Panc1 (cell line): ENCODE measurements at regions not wholly inside any gene's neighbourhood (a gene's known extent, or its start where the extent isn't known, plus 50 kb on each side); places are given as distances from the start of the nearest gene placed in this dataset.

Experiments
- ATAC-seq: fragments of 200-7000 bp; cut with Tn5 transposase; 2 replicates; pipeline ENCODE4 v1.9.1; 2020; ENCODE audit warnings: mild to moderate bottlenecking, moderate library complexity
- BruUV-seq: library from RNA; stranded (reverse); fragments of 400-500 nt; replicated peaks from 2 replicates; lab custom pipeline; 2021; lab: Mats Ljungman, UMichigan
- CTCF ChIA-PET: fragments of 300-600 bp; sonication (Branson Sonifier 250); formaldehyde crosslinking; loops from one replicate; lab custom pipeline; 2022; ENCODE audit warnings: antibody characterized with exemption; lab: Charles Lee
- POLR2A ChIA-PET: fragments of 300-600 bp; sonication (Branson Sonifier 250); formaldehyde crosslinking; loops from one replicate; lab custom pipeline; 2022; ENCODE audit warnings: antibody characterized with exemption; lab: Charles Lee
- DNase-seq: peaks from one replicate; pipeline ENCODE4 v3.0.0-alpha.2; 2010; ENCODE audit warnings: low read depth, low spot score
- H3K27ac ChIP-seq: 2 replicates; pipeline ENCODE4 v1.5.1; 2011; ENCODE audit warnings: mild to moderate bottlenecking, low read length, inconsistent platforms
- H3K27me3 ChIP-seq: fragments of 200-500 bp; sonication (Bioruptor generic); 2 replicates; pipeline ENCODE4 v1.6.0; 2014; ENCODE audit warnings: low read length, inconsistent platforms; ENCODE audit not compliant: control insufficient read depth, insufficient read depth
- H3K36me3 ChIP-seq: fragments of 200-500 bp; sonication (Bioruptor generic); 2 replicates; pipeline ENCODE4 v1.5.1; 2014; ENCODE audit warnings: inconsistent platforms, mild to moderate bottlenecking, low read length, moderate library complexity; ENCODE audit not compliant: control insufficient read depth, insufficient read depth
- H3K4me1 ChIP-seq: 2 replicates; pipeline ENCODE4 v1.5.1; 2011; ENCODE audit warnings: inconsistent platforms, mild to moderate bottlenecking, low read length, moderate library complexity; ENCODE audit not compliant: control insufficient read depth, insufficient read depth
- H3K4me3 ChIP-seq, 2 experiments: 2 replicates each; pipeline ENCODE4 v1.5.1; 2011 to 2012; ENCODE audit warnings: low read depth in 2 of 2, low read length in 2 of 2, mild to moderate bottlenecking in 2 of 2, inconsistent platforms in 1 of 2, moderate library complexity in 1 of 2
- H3K9me3 ChIP-seq: fragments of 200-500 bp; sonication (Bioruptor generic); 2 replicates; pipeline ENCODE4 v1.5.1; 2014; ENCODE audit warnings: low read depth, mild to moderate bottlenecking, inconsistent platforms, low read length, moderate library complexity; ENCODE audit not compliant: control insufficient read depth, insufficient read depth
- CTCF ChIP-seq: fragments of 450-650 bp; IDR thresholded peaks from 2 replicates; pipeline ENCODE4 v1.5.1; 2017; ENCODE audit warnings: mild to moderate bottlenecking
- POLR2AphosphoS5 ChIP-seq: IDR thresholded peaks from 2 replicates; pipeline ENCODE4 v1.6.1; 2012; ENCODE audit warnings: mild to moderate bottlenecking, low read depth, low read length, moderate library complexity
- REST ChIP-seq, 2 experiments: IDR thresholded peaks; 2 replicates each; pipeline ENCODE4 v1.6.1; 2011 to 2012; ENCODE audit warnings: low read depth in 2 of 2, control low read depth in 1 of 2, low read length in 1 of 2, mild to moderate bottlenecking in 1 of 2, moderate library complexity in 1 of 2; ENCODE audit not compliant: insufficient read depth in 1 of 2
- SIN3A ChIP-seq: IDR thresholded peaks from 2 replicates; pipeline ENCODE4 v1.6.1; 2012; ENCODE audit warnings: low read depth, mild to moderate bottlenecking, low read length, moderate library complexity, borderline replicate concordance; ENCODE audit not compliant: insufficient read depth
- TCF7L2 ChIP-seq: IDR thresholded peaks from 2 replicates; pipeline ENCODE4 v1.6.1; 2011; ENCODE audit warnings: mild to moderate bottlenecking, low read depth, low read length, inconsistent platforms
- in situ Hi-C: cut with HindIII; loops from 2 replicates; pipeline ENCODE4 v1.10.0; 2016; ENCODE audit warnings: low sequenced_read_pairs, low pct_unique_long_range_greater_than_20kb
- intact Hi-C: fragments of 100-400 bp; cut with micrococcal nuclease; formaldehyde crosslinking; loops from one replicate; pipeline ENCODE4 v1.10.0; 2022; ENCODE audit not compliant: unreplicated experiment

GRCh38 chr1:200354243-200354642 lies 55.6 kb downstream of the ZNF281 start:
- no peak for DNase-seq
- Histone ChIP-seq H3K36me3 (no peaks in the 10 kb centered on the region), H3K9me3 (no peaks in the 10 kb centered on the region), H3K27me3 (no peaks in the 10 kb centered on the region), H3K27ac (no peak overlapping the region), H3K4me3 (no peak overlapping the region), H3K4me1 (peaks cover 7% of the 10 kb centered on the region)
- TF ChIP-seq POLR2AphosphoS5 (no peak), CTCF (no peak), TCF7L2 (no peak), SIN3A (no peak), REST (IDR thresholded peaks at IDR 0.05; ENCODE audit: insufficient read depth in 1 of 2, low read depth in 2 of 2, low read length in 1 of 2) (no peak)
- ATAC-seq: no peak
- ChIA-PET POLR2A (no interaction called here), CTCF (no interaction called here)
- no TSS peak for BruUV-seq
- in situ Hi-C loops (no loop called here), intact Hi-C loops (no loop called here)

- Histone ChIP-seq H3K9me3 (no peaks in the 10 kb centered on the region), H3K27ac (no peak overlapping the region), H3K27me3 (no peaks in the 10 kb centered on the region), H3K4me1 (peaks cover 7% of the 10 kb centered on the region), H3K4me3 (no peak overlapping the region), H3K36me3 (no peaks in the 10 kb centered on the region)
- ChIA-PET CTCF (no interaction called here), POLR2A (no interaction called here)
- intact Hi-C loops (no loop called here), in situ Hi-C loops (no loop called here)
- DNase-seq: no peak
- TF ChIP-seq SIN3A: no peak
- no peak for TF ChIP-seq TCF7L2
- no peak for TF ChIP-seq REST (IDR thresholded peaks at IDR 0.05; ENCODE audit: insufficient read depth in 1 of 2, low read depth in 2 of 2, low read length in 1 of 2)
- no peak for TF ChIP-seq POLR2AphosphoS5
- no peak for TF ChIP-seq CTCF
- no TSS peak for BruUV-seq
- no peak for ATAC-seq
Observed at GRCh38 chr1:200353232-200353631, 56.6 kb downstream of the ZNF281 start.
